ENCODE measurements at regions not wholly inside any gene's neighbourhood (a gene's known extent, or its start where the extent isn't known, plus 50 kb on each side); places are given as distances from the start of the nearest gene placed in this dataset.

DNA sequence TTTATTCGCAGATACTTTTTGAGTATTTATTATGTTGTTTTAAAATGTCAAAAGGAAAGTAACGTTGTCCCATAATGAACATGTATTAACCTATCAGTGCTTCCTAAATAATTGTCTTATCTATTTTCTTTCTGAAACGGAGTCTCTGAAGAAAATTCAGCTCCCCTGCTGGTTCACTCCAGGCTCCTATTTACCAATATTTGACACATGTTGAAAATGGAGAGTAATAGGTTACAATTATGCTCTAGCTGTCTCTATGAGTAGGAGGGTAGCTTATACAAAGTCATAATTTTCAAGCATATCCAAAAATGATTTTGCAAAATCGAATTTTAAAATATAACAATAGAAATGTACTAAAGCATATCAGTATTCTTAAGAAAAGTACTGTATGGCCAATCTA lies 844.1 kb downstream of the CDH18 start:
- no peaks in the 10 kb centered on the region for H3K4me1 ChIP-seq (ENCODE audit: low read depth, poor library complexity, severe bottlenecking)
- H2AFZ ChIP-seq (ENCODE audit: low read depth): no peak overlapping the region
- H3K9ac ChIP-seq: no peak overlapping the region
- H3K4me3 ChIP-seq (IDR thresholded peaks at IDR 0.05; ENCODE audit: insufficient read depth, low read depth, low read length): no peak overlapping the region
- TF ChIP-seq, protein P1, sequence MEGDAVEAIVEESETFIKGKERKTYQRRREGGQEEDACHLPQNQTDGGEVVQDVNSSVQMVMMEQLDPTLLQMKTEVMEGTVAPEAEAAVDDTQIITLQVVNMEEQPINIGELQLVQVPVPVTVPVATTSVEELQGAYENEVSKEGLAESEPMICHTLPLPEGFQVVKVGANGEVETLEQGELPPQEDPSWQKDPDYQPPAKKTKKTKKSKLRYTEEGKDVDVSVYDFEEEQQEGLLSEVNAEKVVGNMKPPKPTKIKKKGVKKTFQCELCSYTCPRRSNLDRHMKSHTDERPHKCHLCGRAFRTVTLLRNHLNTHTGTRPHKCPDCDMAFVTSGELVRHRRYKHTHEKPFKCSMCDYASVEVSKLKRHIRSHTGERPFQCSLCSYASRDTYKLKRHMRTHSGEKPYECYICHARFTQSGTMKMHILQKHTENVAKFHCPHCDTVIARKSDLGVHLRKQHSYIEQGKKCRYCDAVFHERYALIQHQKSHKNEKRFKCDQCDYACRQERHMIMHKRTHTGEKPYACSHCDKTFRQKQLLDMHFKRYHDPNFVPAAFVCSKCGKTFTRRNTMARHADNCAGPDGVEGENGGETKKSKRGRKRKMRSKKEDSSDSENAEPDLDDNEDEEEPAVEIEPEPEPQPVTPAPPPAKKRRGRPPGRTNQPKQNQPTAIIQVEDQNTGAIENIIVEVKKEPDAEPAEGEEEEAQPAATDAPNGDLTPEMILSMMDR (conservative IDR thresholded peaks at IDR 0.05; ENCODE audit: low read depth, low read length): no peak
- H3K79me2 ChIP-seq (ENCODE audit: insufficient read depth, low read depth): no peaks in the 10 kb centered on the region
- H3K27me3 ChIP-seq (ENCODE audit: insufficient read depth, low read depth): no peaks in the 10 kb centered on the region
- H4K20me1 ChIP-seq (ENCODE audit: insufficient read depth): no peaks in the 10 kb centered on the region
- no peak overlapping the region for H3K4me2 ChIP-seq
- no peaks in the 10 kb centered on the region for H3K36me3 ChIP-seq (ENCODE audit: insufficient read depth)
- H3K27ac ChIP-seq: no peak overlapping the region

DNA sequence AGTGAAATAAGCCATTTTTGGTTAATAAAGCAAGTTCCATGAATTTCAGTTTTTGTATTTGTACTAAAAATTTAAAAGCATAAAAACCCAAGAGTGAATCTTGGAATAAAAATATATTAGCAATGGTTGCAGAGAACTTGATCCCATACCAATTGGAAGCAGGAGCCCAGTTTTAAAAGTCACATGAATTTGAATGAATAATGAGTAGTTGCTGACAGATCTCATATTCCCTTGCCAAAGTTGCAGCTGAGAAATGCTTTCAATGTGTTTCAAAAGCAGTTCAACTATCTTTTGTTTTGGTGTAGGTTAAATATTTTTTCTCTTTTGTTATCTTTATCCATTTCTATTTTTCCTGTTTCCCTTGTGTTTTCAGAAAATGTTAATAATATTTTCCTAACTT lies 818.6 kb downstream of the CDH18 start:
- Histone ChIP-seq H3K9ac (no peak overlapping the region), H3K36me3 (ENCODE audit: insufficient read depth) (no peaks in the 10 kb centered on the region), H3K27me3 (ENCODE audit: insufficient read depth, low read depth) (no peaks in the 10 kb centered on the region), H3K4me3 (IDR thresholded peaks at IDR 0.05; ENCODE audit: insufficient read depth, low read depth, low read length) (no peak overlapping the region), H4K20me1 (ENCODE audit: insufficient read depth) (no peaks in the 10 kb centered on the region), H3K4me2 (no peak overlapping the region), H3K79me2 (ENCODE audit: insufficient read depth, low read depth) (no peaks in the 10 kb centered on the region), H2AFZ (ENCODE audit: low read depth) (no peak overlapping the region), H3K27ac (no peak overlapping the region), H3K4me1 (ENCODE audit: low read depth, poor library complexity, severe bottlenecking) (no peaks in the 10 kb centered on the region)
- TF ChIP-seq, protein P1 (conservative IDR thresholded peaks at IDR 0.05; ENCODE audit: low read depth, low read length): no peak

DNA sequence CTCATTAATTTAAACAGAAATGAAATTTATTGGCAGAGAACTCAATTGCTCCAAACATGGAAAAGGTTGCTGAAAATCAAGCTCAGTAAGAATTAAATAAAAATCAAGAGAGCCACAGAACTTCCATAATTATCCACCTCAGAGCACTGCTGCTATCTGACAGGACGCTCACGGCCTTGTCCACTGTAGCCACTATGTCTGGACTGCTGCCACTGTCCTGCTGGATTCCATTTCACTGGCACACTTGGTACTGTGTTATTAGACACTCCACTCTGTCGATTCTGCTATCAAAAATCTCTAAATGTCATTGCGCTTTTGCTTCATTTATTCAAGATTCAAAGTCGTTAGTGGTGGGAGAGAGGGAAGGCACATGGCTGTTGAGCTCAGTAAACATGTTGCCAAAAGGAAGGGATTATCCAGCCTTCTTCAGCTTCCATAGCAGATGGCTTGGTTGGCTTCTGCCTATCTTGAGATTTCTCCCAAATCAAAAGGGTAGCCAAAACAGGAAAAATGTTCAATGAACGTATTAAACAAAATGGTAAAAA lies 815.0 kb downstream of the CDH18 start:
- Histone ChIP-seq H3K4me2 (no peak overlapping the region), H2AFZ (ENCODE audit: low read depth) (no peak overlapping the region), H3K9ac (no peak overlapping the region), H3K79me2 (ENCODE audit: insufficient read depth, low read depth) (no peaks in the 10 kb centered on the region), H4K20me1 (ENCODE audit: insufficient read depth) (no peaks in the 10 kb centered on the region), H3K4me1 (ENCODE audit: low read depth, poor library complexity, severe bottlenecking) (no peaks in the 10 kb centered on the region), H3K27ac (no peak overlapping the region), H3K4me3 (IDR thresholded peaks at IDR 0.05; ENCODE audit: insufficient read depth, low read depth, low read length) (no peak overlapping the region), H3K36me3 (ENCODE audit: insufficient read depth) (no peaks in the 10 kb centered on the region), H3K27me3 (ENCODE audit: insufficient read depth, low read depth) (no peaks in the 10 kb centered on the region)
- TF ChIP-seq, protein P1 (conservative IDR thresholded peaks at IDR 0.05; ENCODE audit: low read depth, low read length): no peak

DNA sequence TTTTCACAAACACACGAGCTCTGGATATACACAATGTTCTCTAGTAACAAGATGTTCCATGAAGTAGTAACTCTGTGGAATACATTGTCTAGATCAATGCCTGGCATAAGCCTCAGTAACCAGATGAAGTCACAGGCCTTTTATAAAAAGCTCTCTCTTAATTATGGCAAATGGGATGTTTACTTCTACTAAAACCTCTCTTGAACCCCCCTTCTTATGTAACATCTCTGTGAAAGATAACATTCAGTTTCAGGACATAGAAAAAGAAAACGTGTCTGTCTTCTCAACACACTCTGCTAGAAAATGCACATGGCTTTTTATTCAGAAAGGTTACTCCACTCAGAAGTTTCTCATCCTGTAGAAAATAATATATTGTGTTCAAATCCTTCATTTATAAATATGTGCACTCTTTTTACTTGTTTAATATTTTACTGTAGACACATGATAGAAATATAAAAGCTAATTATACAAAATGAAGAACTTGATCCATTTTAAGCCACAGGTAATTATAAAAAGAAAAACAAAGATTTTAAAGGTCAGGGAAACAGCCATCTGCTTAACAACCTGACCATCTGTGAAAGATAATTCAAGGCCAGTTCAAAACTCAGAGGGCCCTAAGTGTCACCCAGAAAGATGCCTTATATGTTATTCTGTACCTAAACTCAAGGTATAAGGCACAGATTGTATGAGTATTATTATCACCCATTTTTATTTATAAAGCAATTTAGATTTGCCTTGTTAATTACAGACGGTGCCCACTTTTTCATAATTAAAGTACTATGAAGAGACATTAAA lies 812.0 kb downstream of the CDH18 start:
- no peak overlapping the region for H3K9ac ChIP-seq
- TF ChIP-seq, protein P1 (conservative IDR thresholded peaks at IDR 0.05; ENCODE audit: low read depth, low read length): no peak
- no peaks in the 10 kb centered on the region for H3K27me3 ChIP-seq (ENCODE audit: insufficient read depth, low read depth)

More for the DNA sequence above, 812.0 kb downstream of the CDH18 start:
- no peaks in the 10 kb centered on the region for H3K79me2 ChIP-seq (ENCODE audit: insufficient read depth, low read depth)
- no peaks in the 10 kb centered on the region for H3K36me3 ChIP-seq (ENCODE audit: insufficient read depth)
- no peaks in the 10 kb centered on the region for H4K20me1 ChIP-seq (ENCODE audit: insufficient read depth)
- H3K4me1 ChIP-seq (ENCODE audit: low read depth, poor library complexity, severe bottlenecking): peaks cover 22% of the 10 kb centered on the region
- no peak overlapping the region for H2AFZ ChIP-seq (ENCODE audit: low read depth)
- H3K27ac ChIP-seq: no peak overlapping the region
- H3K4me2 ChIP-seq: no peak overlapping the region
- no peak overlapping the region for H3K4me3 ChIP-seq (IDR thresholded peaks at IDR 0.05; ENCODE audit: insufficient read depth, low read depth, low read length)
